OCI-LY1 (cell line): ENCODE measurements at regions not wholly inside any gene's neighbourhood (a gene's known extent, or its start where the extent isn't known, plus 50 kb on each side); places are given as distances from the start of the nearest gene placed in this dataset.

ENCODE experiments used
- H2AFZ ChIP-seq: fragments of 200-600 bp; sonication (generic), shearing (Covaris generic); 2 replicates; pipeline ENCODE4 v1.6.0; 2014; ENCODE audit warnings: antibody characterized with exemption, mild to moderate bottlenecking, low read length
- H3F3A ChIP-seq: fragments of 200-600 bp; sonication (generic), shearing (Covaris generic); 2 replicates; pipeline ENCODE4 v1.6.0; 2014; ENCODE audit warnings: mild to moderate bottlenecking, antibody characterized with exemption, low read length, moderate library complexity; ENCODE audit not compliant: insufficient read depth
- H3K27ac ChIP-seq: fragments of 200-600 bp; sonication (generic); 2 replicates; pipeline ENCODE4 v1.5.1; 2014; ENCODE audit warnings: low read length, mixed run types, mild to moderate bottlenecking, low read depth; ENCODE audit not compliant: poor library complexity, severe bottlenecking
- H3K27me3 ChIP-seq: fragments of 200-600 bp; sonication (generic); 2 replicates; pipeline ENCODE4 v1.6.0; 2014; ENCODE audit warnings: antibody characterized with exemption, mild to moderate bottlenecking, low read length, moderate library complexity; ENCODE audit not compliant: insufficient read depth
- H3K36me3 ChIP-seq: fragments of 200-600 bp; sonication (generic); 2 replicates; pipeline ENCODE4 v1.6.1; 2014; ENCODE audit warnings: mild to moderate bottlenecking, antibody characterized with exemption, low read length, moderate library complexity, mixed read lengths; ENCODE audit not compliant: insufficient read depth
- H3K4me1 ChIP-seq: fragments of 200-600 bp; sonication (generic); 2 replicates; pipeline ENCODE4 v1.5.1; 2014; ENCODE audit warnings: mild to moderate bottlenecking, low read length, moderate library complexity; ENCODE audit not compliant: insufficient read depth, severe bottlenecking
- H3K4me2 ChIP-seq: fragments of 200-600 bp; sonication (generic), shearing (Covaris generic); 2 replicates; pipeline ENCODE4 v1.6.1; 2014; ENCODE audit warnings: low read length
- H3K4me3 ChIP-seq: fragments of 200-600 bp; sonication (generic); 2 replicates; pipeline ENCODE4 v1.5.1; 2014; ENCODE audit warnings: low read length, low read depth, mild to moderate bottlenecking, mixed read lengths; ENCODE audit not compliant: poor library complexity, severe bottlenecking
- H3K79me2 ChIP-seq: fragments of 200-600 bp; shearing (Covaris generic); 2 replicates; pipeline ENCODE4 v1.6.1; 2016; ENCODE audit warnings: mixed run types, low read length, mixed read lengths; ENCODE audit not compliant: insufficient read depth
- H3K9ac ChIP-seq: fragments of 200-600 bp; sonication (generic), shearing (Covaris generic); 2 replicates; pipeline ENCODE4 v1.6.1; 2014; ENCODE audit warnings: mild to moderate bottlenecking, low read length, mixed read lengths
- H3K9me2 ChIP-seq: fragments of 200-600 bp; sonication (generic), shearing (Covaris generic); 2 replicates; pipeline ENCODE4 v1.6.1; 2014; ENCODE audit warnings: low read depth, mild to moderate bottlenecking, low read length, mixed read lengths
- H3K9me3 ChIP-seq: fragments of 200-600 bp; shearing (Covaris generic); 2 replicates; pipeline ENCODE4 v1.6.1; 2014; ENCODE audit warnings: low read length, mixed read lengths
- H4K20me1 ChIP-seq: fragments of 200-600 bp; sonication (generic), shearing (Covaris generic); 2 replicates; pipeline ENCODE4 v1.6.0; 2016; ENCODE audit warnings: mild to moderate bottlenecking, low read length; ENCODE audit not compliant: insufficient read depth
- CTCF ChIP-seq: fragments of 200-600 bp; sonication (generic), shearing (Covaris generic); IDR thresholded peaks from 2 replicates; pipeline ENCODE4 v1.5.1; 2017; ENCODE audit warnings: mild to moderate bottlenecking, antibody characterized with exemption, low read length, moderate library complexity, mixed read lengths
- EZH2 ChIP-seq: fragments of 200-600 bp; sonication (generic), shearing (Covaris generic); IDR thresholded peaks from 2 replicates; pipeline ENCODE4 v1.8.0; 2017; ENCODE audit warnings: borderline replicate concordance, mixed run types, mild to moderate bottlenecking, antibody characterized with exemption, low read length, moderate library complexity, mixed read lengths

GRCh38 chr12:82225871-82226270, 132.3 kb downstream of the CCDC59 start:
- Histone ChIP-seq H3K27ac (no peak overlapping the region), H4K20me1 (no peaks in the 10 kb centered on the region), H3K9me2 (no peaks in the 10 kb centered on the region), H3F3A (no peaks in the 10 kb centered on the region), H3K36me3 (no peaks in the 10 kb centered on the region), H2AFZ (no peak overlapping the region), H3K4me3 (no peak overlapping the region), H3K9ac (no peak overlapping the region), H3K9me3 (no peaks in the 10 kb centered on the region), H3K4me2 (no peak overlapping the region), H3K27me3 (no peaks in the 10 kb centered on the region), H3K4me1 (no peaks in the 10 kb centered on the region), H3K79me2 (no peaks in the 10 kb centered on the region)
- no peak for TF ChIP-seq CTCF
- no peak for TF ChIP-seq EZH2

GRCh38 chr12:82223426-82223825, 134.8 kb downstream of the CCDC59 start:
- Histone ChIP-seq H3K36me3 (no peaks in the 10 kb centered on the region), H2AFZ (no peak overlapping the region), H4K20me1 (no peaks in the 10 kb centered on the region), H3K27me3 (no peaks in the 10 kb centered on the region), H3K27ac (no peak overlapping the region), H3K9me2 (no peaks in the 10 kb centered on the region), H3K4me1 (no peaks in the 10 kb centered on the region), H3K4me2 (no peak overlapping the region), H3K79me2 (no peaks in the 10 kb centered on the region), H3F3A (no peaks in the 10 kb centered on the region), H3K9ac (no peak overlapping the region), H3K4me3 (no peak overlapping the region), H3K9me3 (no peaks in the 10 kb centered on the region)
- no peak for TF ChIP-seq EZH2
- no peak for TF ChIP-seq CTCF

- no peaks in the 10 kb centered on the region for H4K20me1 ChIP-seq
- H3F3A ChIP-seq: no peaks in the 10 kb centered on the region
Measured at GRCh38 chr12:82216475-82216874, 141.7 kb downstream of the CCDC59 start.

More at GRCh38 chr12:82216475-82216874, 141.7 kb downstream of the CCDC59 start:
- no peak overlapping the region for H2AFZ ChIP-seq
- H3K27me3 ChIP-seq: no peaks in the 10 kb centered on the region
- H3K4me1 ChIP-seq: no peaks in the 10 kb centered on the region
- no peak overlapping the region for H3K27ac ChIP-seq
- no peak overlapping the region for H3K4me2 ChIP-seq
- TF ChIP-seq EZH2 (no peak), CTCF (no peak)
- H3K79me2 ChIP-seq: no peaks in the 10 kb centered on the region
- no peak overlapping the region for H3K4me3 ChIP-seq
- H3K36me3 ChIP-seq: no peaks in the 10 kb centered on the region
- no peaks in the 10 kb centered on the region for H3K9me2 ChIP-seq
- H3K9me3 ChIP-seq: no peaks in the 10 kb centered on the region
- H3K9ac ChIP-seq: no peak overlapping the region
